Neural progenitor cell (in vitro differentiated cells): ENCODE measurements at regions not wholly inside any gene's neighbourhood (a gene's known extent, or its start where the extent isn't known, plus 50 kb on each side); places are given as distances from the start of the nearest gene placed in this dataset.

Source experiments
- DNase-seq: peaks from one replicate; pipeline ENCODE4 v3.0.0-alpha.2; 2016; ENCODE audit warnings: low spot score
- H2AFZ ChIP-seq: fragments of 200-600 bp; sonication (generic); replicated peaks from 2 replicates; pipeline ENCODE4 v1.6.1; 2016; ENCODE audit warnings: antibody characterized with exemption
- H3F3A ChIP-seq: fragments of 200-600 bp; sonication (generic); 2 replicates; pipeline ENCODE4 v1.6.1; 2016; ENCODE audit warnings: antibody characterized with exemption, low read depth
- H3K27ac ChIP-seq: fragments of 200-600 bp; sonication (generic); 2 replicates; pipeline ENCODE4 v1.5.1; 2016; ENCODE audit warnings: mild to moderate bottlenecking
- H3K27me3 ChIP-seq: fragments of 200-600 bp; sonication (generic); 2 replicates; pipeline ENCODE4 v1.6.1; 2016; ENCODE audit warnings: mild to moderate bottlenecking, moderate library complexity
- H3K36me3 ChIP-seq: fragments of 200-600 bp; sonication (generic); 2 replicates; pipeline ENCODE4 v1.5.1; 2016
- H3K4me1 ChIP-seq: fragments of 200-600 bp; sonication (generic); 2 replicates; pipeline ENCODE4 v1.6.1; 2016; ENCODE audit warnings: mixed run types
- H3K4me2 ChIP-seq: fragments of 200-600 bp; sonication (generic); 2 replicates; pipeline ENCODE4 v1.6.1; 2016
- H3K4me3 ChIP-seq: fragments of 200-600 bp; sonication (generic); 2 replicates; pipeline ENCODE4 v1.5.1; 2016
- H3K79me2 ChIP-seq: fragments of 200-600 bp; sonication (generic); 2 replicates; pipeline ENCODE4 v1.6.1; 2016; ENCODE audit warnings: low read depth
- H3K9ac ChIP-seq: fragments of 200-600 bp; sonication (generic); 2 replicates; pipeline ENCODE4 v1.6.1; 2016
- H3K9me3 ChIP-seq: fragments of 200-600 bp; sonication (generic); 2 replicates; pipeline ENCODE4 v1.5.1; 2016; ENCODE audit warnings: low read depth
- H4K20me1 ChIP-seq: fragments of 200-600 bp; sonication (generic); 2 replicates; pipeline ENCODE4 v1.6.1; 2016; ENCODE audit warnings: low read depth
- H3K27ac Mint-ChIP-seq: 3 replicates; pipeline ENCODE4 v1.8.0; 2021; ENCODE audit warnings: mixed read lengths
- H3K27me3 Mint-ChIP-seq: 2 replicates; pipeline ENCODE4 v1.8.0; 2022; ENCODE audit warnings: low read depth, mild to moderate bottlenecking, inconsistent platforms, moderate library complexity, mixed read lengths; ENCODE audit not compliant: insufficient read depth
- H3K36me3 Mint-ChIP-seq: 3 replicates; pipeline ENCODE4 v1.8.0; 2021; ENCODE audit warnings: mixed read lengths
- H3K4me1 Mint-ChIP-seq: 3 replicates; pipeline ENCODE4 v1.8.0; 2021; ENCODE audit warnings: mixed read lengths
- H3K4me3 Mint-ChIP-seq: 3 replicates; pipeline ENCODE4 v1.8.0; 2021; ENCODE audit warnings: mild to moderate bottlenecking, moderate library complexity, mixed read lengths
- H3K9me3 Mint-ChIP-seq: 3 replicates; pipeline ENCODE4 v1.8.0; 2020; ENCODE audit warnings: mixed read lengths
- EZH2 ChIP-seq: fragments of 200-600 bp; sonication (generic); IDR thresholded peaks from 2 replicates; pipeline ENCODE4 v1.6.1; 2017; ENCODE audit warnings: antibody characterized with exemption, mild to moderate bottlenecking, moderate library complexity
- EZH2phosphoT487 ChIP-seq: fragments of 200-600 bp; sonication (generic); IDR thresholded peaks from 2 replicates; pipeline ENCODE4 v1.6.1; 2017; ENCODE audit warnings: antibody characterized with exemption
- TF ChIP-seq, protein P1 (sequence below): fragments of 200-600 bp; sonication (generic); IDR thresholded peaks from 2 replicates; pipeline ENCODE4 v1.5.1; 2017; ENCODE audit warnings: antibody characterized with exemption, mild to moderate bottlenecking

GRCh38 chr1:4093856-4094565, 193.9 kb upstream of the C1orf174 start:
- Histone ChIP-seq H4K20me1 (no peaks in the 10 kb centered on the region), H3K9me3 (no peaks in the 10 kb centered on the region)

DNA sequence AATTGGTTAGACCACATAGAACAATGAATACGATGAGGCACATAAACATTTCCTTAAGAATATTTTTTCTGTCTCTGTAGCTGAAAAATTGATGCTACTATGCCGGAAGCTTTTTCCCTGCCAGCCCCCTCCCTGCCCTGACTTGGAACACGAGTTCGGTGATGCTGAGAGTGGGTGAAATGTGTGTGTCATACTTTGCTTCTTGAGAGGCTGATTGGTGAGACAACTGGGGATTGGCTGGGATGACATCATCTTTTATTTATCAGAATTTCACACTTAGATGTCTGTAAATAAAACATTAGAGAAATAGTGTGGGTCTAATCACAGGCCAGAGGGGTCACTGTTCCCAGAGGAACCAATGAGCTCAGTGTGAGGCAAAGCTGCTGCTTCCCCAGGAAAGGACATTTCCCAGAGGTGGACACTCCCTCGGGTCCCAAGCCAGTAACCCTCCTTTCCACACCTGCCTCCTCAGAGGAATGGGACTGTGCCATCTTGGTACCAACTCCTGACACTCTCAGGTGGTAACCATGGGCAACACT, 195.4 kb upstream of the C1orf174 start:
- Histone ChIP-seq H3K4me1 (no peaks in the 10 kb centered on the region), H3K9ac (no peak overlapping the region), H3K79me2 (no peaks in the 10 kb centered on the region), H3K27me3 (no peaks in the 10 kb centered on the region), H3K4me2 (no peak overlapping the region), H3K27ac (no peak overlapping the region), H3F3A (peaks cover 3% of the 10 kb centered on the region), H3K36me3 (no peaks in the 10 kb centered on the region), H2AFZ (no peak overlapping the region), H3K9me3 (no peaks in the 10 kb centered on the region), H3K4me3 (no peak overlapping the region), H4K20me1 (no peaks in the 10 kb centered on the region)
- Mint-ChIP-seq H3K4me1 (peaks cover 6% of the 10 kb centered on the region), H3K27ac (no peak overlapping the region), H3K27me3 (peaks cover 7% of the 10 kb centered on the region), H3K4me3 (peak overlapping the region; percentile 48), H3K36me3 (peaks cover 4% of the 10 kb centered on the region), H3K9me3 (peaks cover 31% of the 10 kb centered on the region)
- no peak for DNase-seq
- TF ChIP-seq EZH2: no peak
- no peak for TF ChIP-seq EZH2phosphoT487
- TF ChIP-seq, protein P1, sequence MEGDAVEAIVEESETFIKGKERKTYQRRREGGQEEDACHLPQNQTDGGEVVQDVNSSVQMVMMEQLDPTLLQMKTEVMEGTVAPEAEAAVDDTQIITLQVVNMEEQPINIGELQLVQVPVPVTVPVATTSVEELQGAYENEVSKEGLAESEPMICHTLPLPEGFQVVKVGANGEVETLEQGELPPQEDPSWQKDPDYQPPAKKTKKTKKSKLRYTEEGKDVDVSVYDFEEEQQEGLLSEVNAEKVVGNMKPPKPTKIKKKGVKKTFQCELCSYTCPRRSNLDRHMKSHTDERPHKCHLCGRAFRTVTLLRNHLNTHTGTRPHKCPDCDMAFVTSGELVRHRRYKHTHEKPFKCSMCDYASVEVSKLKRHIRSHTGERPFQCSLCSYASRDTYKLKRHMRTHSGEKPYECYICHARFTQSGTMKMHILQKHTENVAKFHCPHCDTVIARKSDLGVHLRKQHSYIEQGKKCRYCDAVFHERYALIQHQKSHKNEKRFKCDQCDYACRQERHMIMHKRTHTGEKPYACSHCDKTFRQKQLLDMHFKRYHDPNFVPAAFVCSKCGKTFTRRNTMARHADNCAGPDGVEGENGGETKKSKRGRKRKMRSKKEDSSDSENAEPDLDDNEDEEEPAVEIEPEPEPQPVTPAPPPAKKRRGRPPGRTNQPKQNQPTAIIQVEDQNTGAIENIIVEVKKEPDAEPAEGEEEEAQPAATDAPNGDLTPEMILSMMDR: no peak

More at GRCh38 chr1:4093856-4094565, 193.9 kb upstream of the C1orf174 start:
- H3K36me3 ChIP-seq: no peaks in the 10 kb centered on the region
- no peak overlapping the region for H3K9ac ChIP-seq
- Mint-ChIP-seq H3K36me3 (peaks cover 4% of the 10 kb centered on the region), H3K4me1 (no peaks in the 10 kb centered on the region), H3K27me3 (peaks cover 12% of the 10 kb centered on the region), H3K4me3 (no peak overlapping the region), H3K27ac (no peak overlapping the region), H3K9me3 (peaks cover 33% of the 10 kb centered on the region)
- H3K27me3 ChIP-seq: no peaks in the 10 kb centered on the region
- no peaks in the 10 kb centered on the region for H3F3A ChIP-seq
- no peak overlapping the region for H3K4me3 ChIP-seq
- no peak for TF ChIP-seq EZH2
- TF ChIP-seq EZH2phosphoT487: no peak
- TF ChIP-seq, protein P1: no peak
- no peak overlapping the region for H3K4me2 ChIP-seq
- no peak overlapping the region for H2AFZ ChIP-seq
- no peaks in the 10 kb centered on the region for H3K79me2 ChIP-seq
- no peak for DNase-seq
- no peak overlapping the region for H3K27ac ChIP-seq
- H3K4me1 ChIP-seq: no peaks in the 10 kb centered on the region

GRCh38 chr1:4101459-4102161, 201.5 kb upstream of the C1orf174 start:
- peaks cover 11% of the 10 kb centered on the region for H3K4me1 ChIP-seq
- H3K27me3 ChIP-seq: no peaks in the 10 kb centered on the region
- no peak for TF ChIP-seq EZH2phosphoT487
- H2AFZ ChIP-seq: no peak overlapping the region
- H3K4me3 ChIP-seq: no peak overlapping the region
- H3K9me3 Mint-ChIP-seq: peaks cover 8% of the 10 kb centered on the region
- H3K27ac Mint-ChIP-seq: peak overlapping the region; percentile 69
- H3K4me3 Mint-ChIP-seq: peak overlapping the region; percentile 46
- H3K9me3 ChIP-seq: no peaks in the 10 kb centered on the region
- no peak overlapping the region for H3K27ac ChIP-seq
- H3K36me3 ChIP-seq: no peaks in the 10 kb centered on the region
- H3K79me2 ChIP-seq: no peaks in the 10 kb centered on the region
- H4K20me1 ChIP-seq: no peaks in the 10 kb centered on the region
- no peak for DNase-seq
- H3K36me3 Mint-ChIP-seq: peaks cover 1% of the 10 kb centered on the region
- peaks cover 3% of the 10 kb centered on the region for H3K27me3 Mint-ChIP-seq
- H3F3A ChIP-seq: peaks cover 12% of the 10 kb centered on the region
- H3K4me2 ChIP-seq: peak overlapping the region; percentile 42
- peaks cover 22% of the 10 kb centered on the region for H3K4me1 Mint-ChIP-seq
- no peak overlapping the region for H3K9ac ChIP-seq
